ENCODE measurements at regions not wholly inside any gene's neighbourhood (a gene's known extent, or its start where the extent isn't known, plus 50 kb on each side); places are given as distances from the start of the nearest gene placed in this dataset.

GRCh38 chr6:18327626-18328025, 59.5 kb upstream of the RNF144B start:
- H3K9ac ChIP-seq (ENCODE audit: low read depth in 2 of 2, low read length in 2 of 2) = no peak overlapping the region
- intact Hi-C loops (cut with DNase I) = no loop called here
- no peak for TF ChIP-seq CTCF (IDR thresholded peaks at IDR 0.05)
- H3K27me3 ChIP-seq = no peaks in the 10 kb centered on the region
- no peak for DNase-seq
- no peak overlapping the region for H3K27ac ChIP-seq
- H3K4me3 ChIP-seq = no peak overlapping the region
- H3K36me3 ChIP-seq = no peaks in the 10 kb centered on the region
- H3K4me1 ChIP-seq = no peaks in the 10 kb centered on the region
- no peaks in the 10 kb centered on the region for H3K9me3 ChIP-seq

- no peaks in the 10 kb centered on the region for H3K9me3 ChIP-seq
- no peaks in the 10 kb centered on the region for H3K27me3 ChIP-seq
- H3K27ac ChIP-seq = no peak overlapping the region
- TF ChIP-seq CTCF (IDR thresholded peaks at IDR 0.05) = no peak
- H3K4me1 ChIP-seq = no peaks in the 10 kb centered on the region
- DNase-seq = no peak
- no peak overlapping the region for H3K9ac ChIP-seq (ENCODE audit: low read depth in 2 of 2, low read length in 2 of 2)
- no peaks in the 10 kb centered on the region for H3K36me3 ChIP-seq
- intact Hi-C loops (cut with DNase I) = no loop called here
- H3K4me3 ChIP-seq = no peak overlapping the region
Observed at GRCh38 chr6:18326980-18327379, 60.2 kb upstream of the RNF144B start.

- Histone ChIP-seq H3K36me3 (no peaks in the 10 kb centered on the region), H3K27ac (no peak overlapping the region), H3K4me3 (no peak overlapping the region), H3K9me3 (no peaks in the 10 kb centered on the region), H3K9ac (ENCODE audit: low read depth in 2 of 2, low read length in 2 of 2) (no peak overlapping the region), H3K4me1 (no peaks in the 10 kb centered on the region), H3K27me3 (no peaks in the 10 kb centered on the region)
- no peak for TF ChIP-seq CTCF (IDR thresholded peaks at IDR 0.05)
- intact Hi-C loops (cut with DNase I) = no loop called here
- DNase-seq = no peak
Observed at GRCh38 chr6:18326001-18326400, 61.1 kb upstream of the RNF144B start.

GRCh38 chr6:18324706-18325042, 60.3 kb upstream of the DEK start:
- intact Hi-C loops (cut with DNase I) = loop anchor here (2.0 kb wide), 1 partner anchor 180 kb away; no protein-coding TSS in a partner anchor
- no peak overlapping the region for H3K4me3 ChIP-seq
- H3K9ac ChIP-seq (ENCODE audit: low read depth in 2 of 2, low read length in 2 of 2) = no peak overlapping the region
- TF ChIP-seq CTCF (IDR thresholded peaks at IDR 0.05) = no peak
- no peak for DNase-seq
- H3K9me3 ChIP-seq = no peaks in the 10 kb centered on the region
- H3K27me3 ChIP-seq = no peaks in the 10 kb centered on the region
- no peaks in the 10 kb centered on the region for H3K36me3 ChIP-seq
- H3K4me1 ChIP-seq = no peaks in the 10 kb centered on the region
- no peak overlapping the region for H3K27ac ChIP-seq

- H3K4me3 ChIP-seq = no peak overlapping the region
- no peaks in the 10 kb centered on the region for H3K4me1 ChIP-seq
- no peak overlapping the region for H3K9ac ChIP-seq (ENCODE audit: low read depth in 2 of 2, low read length in 2 of 2)
- intact Hi-C loops (cut with DNase I) = loop anchor here (2.0 kb wide), 1 partner anchor 181 kb away; no protein-coding TSS in a partner anchor
- TF ChIP-seq CTCF (IDR thresholded peaks at IDR 0.05) = peak; percentile 59
- DNase-seq = no peak
- H3K27me3 ChIP-seq = no peaks in the 10 kb centered on the region
- H3K27ac ChIP-seq = no peak overlapping the region
- H3K9me3 ChIP-seq = no peaks in the 10 kb centered on the region
- no peaks in the 10 kb centered on the region for H3K36me3 ChIP-seq
Observed at GRCh38 chr6:18323935-18324705, 59.8 kb upstream of the DEK start.

Data from colonic mucosa (tissue), 4 donors.